NCI-H1436 treated with DMSO at 0.1 percent for 48 hours (cell line): ENCODE measurements at regions not wholly inside any gene's neighbourhood (a gene's known extent, or its start where the extent isn't known, plus 50 kb on each side); places are given as distances from the start of the nearest gene placed in this dataset.
"Not testable (repeated sequence)": the region's sequence is repeated elsewhere in the genome, so short reads cannot be mapped to it uniquely, and the experiment has no call there.

Experiments
- DNase-seq: peaks from one replicate; lab custom pipeline; 2025; lab: John Stamatoyannopoulos, UW

GRCh38 chr3:72178463-72179106 is 393.6 kb upstream of the PROK2 start:
- no peak for DNase-seq

- DNase-seq: no peak
Observed at GRCh38 chr3:72177075-72178050, 392.4 kb upstream of the PROK2 start.

- DNase-seq: no peak
Observed at GRCh38 chr3:72176537-72177041, 391.6 kb upstream of the PROK2 start.

GRCh38 chr3:72175296-72175858 is 390.4 kb upstream of the PROK2 start:
- no peak for DNase-seq

- DNase-seq: no peak
Observed at GRCh38 chr3:72174890-72175289, 389.9 kb upstream of the PROK2 start.

- no peak for DNase-seq
Observed at GRCh38 chr3:72174040-72174439, 389.1 kb upstream of the PROK2 start.

- DNase-seq: no peak
Observed at GRCh38 chr3:72171946-72172345, 387.0 kb upstream of the PROK2 start.

- no peak for DNase-seq
Observed at GRCh38 chr3:72171463-72171881, 386.5 kb upstream of the PROK2 start.

- DNase-seq: no peak
Observed at GRCh38 chr3:72169561-72170472, 384.9 kb upstream of the PROK2 start.

GRCh38 chr3:72169120-72169519 is 384.2 kb upstream of the PROK2 start:
- no peak for DNase-seq

- DNase-seq: no peak
Observed at GRCh38 chr3:72165808-72166207, 380.9 kb upstream of the PROK2 start.

GRCh38 chr3:72165317-72165716 is 380.4 kb upstream of the PROK2 start:
- DNase-seq: no peak

GRCh38 chr3:72164635-72164978 is 379.7 kb upstream of the PROK2 start:
- no peak for DNase-seq

- DNase-seq: no peak
Observed at GRCh38 chr3:72163809-72164634, 379.1 kb upstream of the PROK2 start.

- DNase-seq: no peak
Observed at GRCh38 chr3:72162649-72163184, 377.8 kb upstream of the PROK2 start.

GRCh38 chr3:72161881-72162595 is 377.1 kb upstream of the PROK2 start:
- no peak for DNase-seq

GRCh38 chr3:72161285-72161684 is 376.3 kb upstream of the PROK2 start:
- DNase-seq: not testable (repeated sequence)

GRCh38 chr3:72160351-72160750 is 375.4 kb upstream of the PROK2 start:
- no peak for DNase-seq

GRCh38 chr3:72159487-72159886 is 374.5 kb upstream of the PROK2 start:
- DNase-seq: no peak
